ENCODE measurements at regions not wholly inside any gene's neighbourhood (a gene's known extent, or its start where the extent isn't known, plus 50 kb on each side); places are given as distances from the start of the nearest gene placed in this dataset.

DNA sequence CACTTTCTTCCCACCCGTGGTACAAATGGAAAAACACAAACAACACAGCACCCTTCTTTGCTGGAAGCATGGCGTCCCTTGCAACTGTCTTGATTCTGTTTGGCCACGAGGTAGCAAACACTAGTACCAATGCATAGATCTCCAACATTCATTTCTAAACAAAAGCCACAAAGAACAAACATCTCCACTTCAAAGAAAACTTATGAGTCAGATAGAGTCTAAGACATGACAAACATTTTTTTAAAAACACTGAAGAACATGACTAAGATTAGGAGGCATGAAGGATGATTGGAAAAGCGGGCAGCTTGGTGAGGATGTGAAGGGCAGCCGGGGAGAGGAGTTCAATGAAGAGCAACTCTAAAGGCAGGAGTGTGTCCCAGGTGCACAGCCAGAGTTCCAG, 197.6 kb upstream of the FAM9B start:
- TF ChIP-seq, protein P1, sequence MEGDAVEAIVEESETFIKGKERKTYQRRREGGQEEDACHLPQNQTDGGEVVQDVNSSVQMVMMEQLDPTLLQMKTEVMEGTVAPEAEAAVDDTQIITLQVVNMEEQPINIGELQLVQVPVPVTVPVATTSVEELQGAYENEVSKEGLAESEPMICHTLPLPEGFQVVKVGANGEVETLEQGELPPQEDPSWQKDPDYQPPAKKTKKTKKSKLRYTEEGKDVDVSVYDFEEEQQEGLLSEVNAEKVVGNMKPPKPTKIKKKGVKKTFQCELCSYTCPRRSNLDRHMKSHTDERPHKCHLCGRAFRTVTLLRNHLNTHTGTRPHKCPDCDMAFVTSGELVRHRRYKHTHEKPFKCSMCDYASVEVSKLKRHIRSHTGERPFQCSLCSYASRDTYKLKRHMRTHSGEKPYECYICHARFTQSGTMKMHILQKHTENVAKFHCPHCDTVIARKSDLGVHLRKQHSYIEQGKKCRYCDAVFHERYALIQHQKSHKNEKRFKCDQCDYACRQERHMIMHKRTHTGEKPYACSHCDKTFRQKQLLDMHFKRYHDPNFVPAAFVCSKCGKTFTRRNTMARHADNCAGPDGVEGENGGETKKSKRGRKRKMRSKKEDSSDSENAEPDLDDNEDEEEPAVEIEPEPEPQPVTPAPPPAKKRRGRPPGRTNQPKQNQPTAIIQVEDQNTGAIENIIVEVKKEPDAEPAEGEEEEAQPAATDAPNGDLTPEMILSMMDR (IDR thresholded peaks at IDR 0.05) = no peak
- no peak for TF ChIP-seq POLR2A (IDR thresholded peaks at IDR 0.05)

Measured in body of pancreas (tissue), 4 donors.